AML-193 (cell line): ENCODE measurements at regions not wholly inside any gene's neighbourhood (a gene's known extent, or its start where the extent isn't known, plus 50 kb on each side); places are given as distances from the start of the nearest gene placed in this dataset.
"Not testable (repeated sequence)": the region's sequence is repeated elsewhere in the genome, so short reads cannot be mapped to it uniquely, and the experiment has no call there.

Experiments used
- DNase-seq, 2 experiments: peaks; one replicate each; lab custom pipeline; 2025; lab: John Stamatoyannopoulos, UW

DNA sequence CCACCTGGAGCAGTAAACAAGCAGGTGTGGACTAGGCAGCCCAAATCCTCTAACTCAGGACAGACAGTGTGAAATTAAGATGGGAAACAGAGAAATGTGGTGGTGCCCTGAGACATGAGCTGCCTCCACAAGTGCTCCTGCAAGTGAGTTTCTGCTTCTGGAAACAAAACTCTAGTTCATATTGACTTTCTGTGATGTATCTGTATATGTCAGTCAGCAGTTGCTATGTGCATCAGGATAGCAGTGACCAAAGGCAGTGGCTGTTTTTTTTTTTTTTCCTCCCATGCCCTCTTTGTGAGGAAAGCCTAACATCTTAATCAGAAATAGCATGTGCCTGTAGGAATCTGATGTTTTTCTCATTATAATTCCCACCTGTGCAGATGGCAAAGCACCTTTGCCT is 318.4 kb upstream of the SEMA6A start:
- DNase-seq = no peak

DNA sequence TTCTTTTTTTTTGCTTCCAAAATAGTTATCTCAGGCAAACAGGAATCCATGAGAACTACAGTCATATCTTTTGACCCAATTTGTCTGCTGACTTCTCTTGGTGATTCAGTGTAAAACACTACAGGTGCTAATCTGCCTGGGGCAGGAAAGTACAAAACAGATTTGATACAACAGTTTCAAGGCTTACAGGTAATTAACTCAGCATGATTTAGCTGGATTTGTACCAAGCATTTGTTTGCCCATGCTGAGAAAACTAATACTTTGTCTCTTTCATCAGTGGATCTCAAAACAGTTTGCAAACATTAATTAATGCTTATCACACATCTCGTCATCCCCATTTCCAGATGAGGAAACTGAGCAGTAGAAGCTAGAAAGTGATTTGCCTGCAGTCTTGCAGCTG is 312.5 kb upstream of the SEMA6A start:
- DNase-seq = no peak

DNA sequence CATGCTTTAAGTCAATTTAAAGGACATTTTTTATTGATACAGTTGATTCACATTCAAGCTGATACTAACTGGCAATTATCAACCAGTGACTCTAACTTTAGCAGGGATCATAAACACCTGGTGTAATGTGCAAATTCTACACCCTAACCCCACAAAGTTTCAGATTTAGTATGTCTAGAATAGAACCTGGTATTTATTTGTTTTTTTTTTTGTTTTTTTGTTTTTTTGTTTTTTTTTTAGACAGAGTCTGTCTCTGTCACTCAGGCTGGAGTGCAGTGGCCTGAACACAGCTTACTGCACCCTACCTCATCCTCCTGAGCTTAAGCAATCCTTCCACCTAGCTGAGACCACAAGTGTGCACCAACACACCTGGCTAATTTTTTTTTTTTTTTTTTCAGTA is 311.2 kb upstream of the SEMA6A start:
- no peak for DNase-seq

DNA sequence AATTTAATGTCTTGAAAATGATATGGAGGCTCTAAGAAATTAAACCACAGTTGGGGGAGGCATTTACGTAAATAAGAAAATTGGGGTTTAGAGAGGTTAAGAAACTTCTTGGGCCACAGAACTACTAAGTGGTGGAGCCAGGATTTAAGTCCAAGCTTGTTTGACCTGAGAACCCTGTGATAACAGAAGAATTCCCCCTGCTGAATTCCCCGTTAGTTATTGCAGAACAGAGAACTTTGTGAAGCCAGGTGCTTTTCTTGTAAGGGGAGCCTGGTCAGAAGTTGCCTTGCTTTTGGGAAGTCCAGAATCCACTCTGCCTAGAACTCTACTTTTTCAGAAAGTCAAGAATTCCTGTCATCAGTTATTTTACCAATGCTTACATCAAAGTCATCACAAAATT is 309.3 kb upstream of the SEMA6A start:
- DNase-seq = no peak

DNA sequence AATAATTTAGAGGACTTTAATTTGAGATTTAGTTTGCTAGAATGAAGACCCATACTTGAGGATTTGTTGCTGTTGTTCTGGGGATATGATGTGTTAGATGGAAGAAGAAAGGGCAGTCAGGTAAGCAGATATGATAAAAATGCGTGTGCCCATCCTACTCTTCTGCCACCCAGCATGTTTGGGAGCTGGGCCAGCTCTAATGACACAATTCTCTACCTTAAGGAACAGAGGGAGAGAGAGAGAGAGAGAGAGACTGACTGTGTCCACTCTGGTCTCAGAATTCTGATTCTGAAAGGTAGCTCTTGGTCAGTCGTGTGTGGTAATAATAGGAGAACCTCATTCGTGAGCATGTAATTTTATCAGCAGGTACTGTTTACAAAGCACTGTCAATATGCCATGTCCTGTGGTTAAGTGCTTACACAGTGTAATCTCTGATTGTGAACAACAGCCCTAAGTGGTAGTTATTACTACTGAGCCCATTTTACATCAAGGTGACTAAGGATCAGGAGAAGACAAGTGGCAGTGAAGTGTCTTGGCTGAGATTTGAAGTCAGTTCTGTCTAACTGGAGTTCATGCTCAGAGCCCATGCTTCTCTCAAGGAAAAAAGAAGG is 307.4 kb upstream of the SEMA6A start:
- DNase-seq = no peak

DNA sequence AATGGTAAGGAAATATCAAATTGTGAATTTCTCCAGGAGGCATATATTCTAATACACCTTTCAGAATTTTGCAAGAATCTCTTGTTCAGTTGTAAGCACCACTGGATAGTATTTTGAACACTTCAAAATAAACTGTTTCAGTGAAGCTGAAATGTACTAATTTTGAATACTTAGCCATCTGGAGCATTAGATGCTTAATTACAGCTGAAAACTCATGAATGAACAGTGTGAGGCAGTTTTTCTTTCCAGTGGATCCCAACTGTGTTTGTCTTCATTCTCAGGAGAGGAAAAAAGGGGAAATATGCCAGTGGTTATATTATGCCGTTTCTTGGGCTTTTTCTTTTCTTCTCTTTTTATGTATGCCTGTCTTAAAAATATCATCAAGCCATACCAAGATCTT is 306.0 kb upstream of the SEMA6A start:
- no peak for DNase-seq

DNA sequence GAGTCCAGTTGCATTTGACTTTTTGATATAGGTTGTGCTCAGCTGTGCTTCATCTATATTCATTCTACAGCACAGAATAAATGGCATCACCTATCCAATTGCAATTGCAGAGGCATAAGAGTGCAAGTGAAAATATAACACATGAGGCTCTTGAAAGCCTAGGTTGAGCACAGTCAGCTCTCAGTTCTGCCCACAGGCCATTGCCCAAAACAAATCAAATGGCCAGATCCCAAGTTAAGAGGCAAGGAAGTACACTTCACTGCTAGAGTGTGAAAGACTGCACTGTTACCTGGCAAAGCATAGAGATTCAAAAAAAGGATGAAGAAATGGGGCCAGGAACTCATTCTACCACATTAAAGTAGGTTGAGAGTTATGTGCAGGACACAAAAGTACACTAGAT is 305.5 kb upstream of the SEMA6A start:
- DNase-seq = no peak

DNA sequence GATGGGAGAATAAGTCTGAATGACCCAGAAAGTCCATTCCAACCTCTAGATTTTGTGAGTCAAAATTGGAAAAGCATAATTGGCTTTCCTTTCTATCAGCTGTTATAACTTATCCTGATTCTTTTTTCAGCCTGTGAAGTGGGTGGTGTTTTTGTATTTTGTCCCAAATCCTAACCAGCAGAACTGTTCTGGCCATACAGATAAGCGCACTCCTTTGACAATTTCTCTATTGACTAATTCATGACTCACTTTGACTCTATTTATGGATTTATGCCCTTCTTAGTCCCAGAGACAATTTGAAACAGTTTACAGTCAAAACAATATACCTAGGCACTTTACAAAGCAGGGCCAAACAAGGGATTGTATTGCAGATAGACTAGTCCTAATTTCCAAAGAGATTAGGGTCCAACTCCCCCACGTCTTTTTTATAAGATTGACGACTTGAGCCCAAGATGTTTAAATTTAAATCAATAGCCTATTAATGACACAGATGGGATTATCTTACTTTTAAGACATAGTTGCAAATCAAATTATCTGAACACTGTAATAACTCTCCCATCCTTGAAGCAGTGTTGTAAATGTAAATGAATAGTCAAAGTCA is 301.7 kb upstream of the SEMA6A start:
- DNase-seq = no peak

DNA sequence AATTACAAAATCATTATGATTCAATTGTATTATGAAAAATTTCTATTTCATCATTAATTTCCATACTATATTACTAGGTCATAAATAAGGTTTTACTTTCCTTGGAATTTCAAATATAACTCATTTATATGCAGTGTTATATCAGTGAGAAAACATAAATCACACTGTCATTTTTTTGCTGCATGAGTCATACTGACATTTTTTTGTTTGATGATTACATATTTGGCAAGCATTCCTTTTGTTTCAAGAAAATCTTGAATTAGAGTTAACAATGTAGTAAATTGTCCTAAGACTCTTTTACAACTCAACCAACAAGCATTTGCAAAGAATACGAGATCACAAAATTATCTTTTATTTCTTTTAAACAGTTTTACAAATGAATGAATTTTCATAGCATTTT is 298.4 kb upstream of the SEMA6A start:
- no peak for DNase-seq

DNA sequence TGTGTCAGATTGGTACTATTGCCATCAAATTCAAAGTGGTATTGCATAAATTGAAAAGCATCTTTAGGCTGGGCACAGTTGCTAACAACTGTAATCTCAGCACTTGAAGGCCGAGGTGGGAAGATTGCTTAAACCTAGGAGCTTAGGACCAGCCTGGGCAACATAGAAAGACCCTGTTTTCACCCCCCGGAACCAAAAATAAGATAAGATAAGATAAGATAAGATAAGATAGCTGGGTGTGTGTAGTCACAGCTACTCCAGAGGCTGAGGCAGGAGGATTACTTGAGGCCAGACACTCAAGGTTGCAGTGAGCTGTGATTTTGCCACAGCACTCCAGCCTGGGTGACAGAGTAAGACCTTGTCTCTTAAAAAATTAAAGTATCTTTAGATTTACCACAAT is 297.9 kb upstream of the SEMA6A start:
- no peak for DNase-seq

DNA sequence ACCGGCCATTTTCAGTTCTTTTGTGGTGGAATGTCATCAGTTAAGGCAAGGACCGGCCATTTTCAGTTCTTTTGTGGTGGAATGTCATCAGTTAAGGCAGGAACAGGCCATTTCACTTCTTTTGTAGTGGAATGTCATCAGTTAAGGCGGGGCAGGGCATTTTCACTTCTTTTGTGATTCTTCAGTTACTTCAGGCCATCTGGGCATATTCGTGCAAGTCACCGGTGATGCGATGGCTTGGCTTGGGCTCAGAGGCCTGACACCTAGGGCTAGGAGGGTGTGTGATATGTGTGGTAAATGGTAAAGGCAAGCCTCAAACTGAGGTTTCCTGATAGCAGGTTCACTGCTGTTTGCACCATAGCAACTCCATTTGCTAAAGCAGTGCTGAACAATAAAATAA is 293.2 kb upstream of the SEMA6A start:
- not testable (repeated sequence) for DNase-seq

DNA sequence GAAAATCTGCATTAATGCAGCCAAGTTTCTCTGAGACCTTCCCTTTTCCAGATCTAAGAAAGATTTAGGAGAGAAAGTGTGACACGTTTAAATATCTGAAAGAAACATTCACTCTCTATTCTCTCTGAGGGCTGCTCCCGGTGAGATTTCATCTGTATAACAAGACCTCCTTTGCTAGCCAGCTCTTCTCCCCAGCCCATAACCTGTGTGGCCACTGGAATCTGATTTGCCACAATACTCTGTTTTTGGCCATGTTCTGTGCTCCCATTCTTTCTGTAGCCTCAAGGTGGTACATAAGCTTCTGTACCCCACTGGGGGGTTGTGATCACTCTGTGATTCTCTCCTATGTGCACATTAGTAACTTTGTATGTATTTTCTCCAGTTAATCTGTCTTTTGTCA is 291.0 kb upstream of the SEMA6A start:
- no peak for DNase-seq

DNA sequence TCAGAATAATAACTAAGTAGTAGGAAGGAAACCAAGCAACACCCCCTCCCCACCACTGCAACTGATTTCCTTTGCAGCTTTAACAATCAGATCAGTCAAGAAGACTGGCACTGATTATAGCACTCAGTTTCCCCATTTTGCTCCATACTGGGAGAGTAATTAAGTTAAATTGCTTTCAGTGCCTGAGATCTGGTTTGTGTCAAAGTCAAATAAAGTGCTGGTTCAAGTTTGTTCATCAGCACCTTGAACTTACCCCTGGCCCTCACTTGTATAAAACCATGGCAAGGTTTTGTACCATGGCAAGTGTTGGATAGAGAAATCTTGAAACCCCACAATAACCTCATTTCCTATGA is 290.2 kb upstream of the SEMA6A start:
- no peak for DNase-seq

DNA sequence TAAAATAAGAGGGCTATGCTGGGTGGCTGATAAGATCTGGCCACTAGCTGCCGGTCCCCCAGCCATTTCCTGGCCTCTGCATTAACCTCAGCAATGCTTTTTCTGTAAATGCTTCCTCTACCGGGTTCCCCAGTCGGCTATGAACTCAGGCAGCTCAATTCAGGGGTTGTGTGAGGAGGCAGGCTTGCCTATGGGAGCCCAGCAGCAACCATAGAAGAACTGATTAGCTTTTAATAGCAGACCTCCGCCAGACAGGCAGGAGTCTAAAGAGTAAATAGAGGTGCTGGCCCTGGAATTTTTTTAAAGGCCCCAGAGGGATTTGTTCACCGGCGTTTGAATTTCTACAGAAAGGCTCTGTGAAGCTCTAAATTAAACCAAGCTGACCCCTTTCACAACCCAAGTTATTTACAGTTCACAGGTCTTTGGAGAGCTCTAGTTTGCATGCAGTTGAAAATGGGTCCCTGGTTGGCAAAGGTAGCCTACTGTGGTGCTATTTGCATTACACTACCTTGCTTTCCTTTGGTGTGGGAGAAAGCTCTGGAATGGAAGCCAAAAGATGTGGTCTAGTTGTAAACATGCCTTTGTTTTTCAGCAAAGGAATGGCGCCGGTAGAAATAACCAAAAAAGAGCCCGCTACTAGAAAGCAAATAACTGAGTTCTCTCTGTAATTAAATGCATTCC is 289.7 kb upstream of the SEMA6A start:
- no peak for DNase-seq

DNA sequence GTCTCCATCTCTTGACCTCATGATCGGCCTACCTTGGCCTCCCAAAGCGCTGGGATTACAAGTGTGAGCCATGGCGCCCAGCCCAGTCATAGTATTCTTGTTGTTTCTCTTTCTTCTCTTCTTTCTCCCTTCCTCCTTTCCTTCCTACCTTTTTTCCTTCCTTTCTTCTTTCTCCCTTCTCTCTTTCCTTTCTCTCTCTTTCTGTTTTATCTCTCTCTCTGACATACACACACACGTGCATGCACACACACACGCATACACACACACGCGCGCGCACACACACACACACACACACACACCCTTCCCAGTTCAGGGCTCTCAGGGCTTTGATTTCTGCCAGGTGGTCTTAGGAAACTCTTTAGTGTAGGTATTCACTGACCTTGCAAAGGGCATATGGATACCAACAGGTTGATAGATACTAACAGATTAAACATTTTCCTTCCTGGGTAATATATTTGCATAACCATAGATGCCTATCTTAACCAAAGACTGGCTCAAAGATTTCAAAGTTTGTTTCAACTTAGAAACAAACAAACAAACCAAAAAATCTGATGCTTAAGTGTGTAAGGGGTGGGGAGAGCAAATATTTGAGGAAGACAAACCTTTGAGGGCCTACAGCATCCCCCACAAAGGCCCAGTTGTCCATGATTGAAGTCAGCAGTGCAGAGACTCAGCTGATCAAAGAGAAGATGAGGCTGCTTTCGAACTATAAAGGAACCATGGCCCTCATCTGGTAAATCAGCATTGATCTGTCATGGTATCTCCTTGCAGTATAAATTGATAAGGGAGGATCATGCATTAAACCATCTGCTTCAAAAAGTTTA is 288.2 kb upstream of the SEMA6A start:
- DNase-seq = no peak

DNA sequence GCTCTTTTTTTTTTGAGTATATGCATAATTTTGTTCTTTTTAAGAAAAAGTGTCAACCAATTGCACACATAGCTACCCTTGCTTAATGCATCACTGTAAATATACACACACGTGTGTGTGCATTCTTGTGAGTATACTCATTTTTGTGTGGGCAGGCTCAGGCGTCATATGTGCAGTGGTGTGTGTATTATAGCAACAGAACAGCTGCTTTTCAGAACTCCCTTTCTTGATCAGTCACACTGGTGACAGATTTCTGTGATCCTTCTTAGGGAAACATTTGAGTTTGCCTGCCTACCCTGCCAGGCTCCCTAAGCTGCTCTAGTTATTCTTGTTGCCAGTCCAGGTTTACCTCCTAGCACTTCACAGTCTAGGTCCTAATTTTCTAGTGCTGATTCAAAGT is 287.0 kb upstream of the SEMA6A start:
- DNase-seq = no peak

DNA sequence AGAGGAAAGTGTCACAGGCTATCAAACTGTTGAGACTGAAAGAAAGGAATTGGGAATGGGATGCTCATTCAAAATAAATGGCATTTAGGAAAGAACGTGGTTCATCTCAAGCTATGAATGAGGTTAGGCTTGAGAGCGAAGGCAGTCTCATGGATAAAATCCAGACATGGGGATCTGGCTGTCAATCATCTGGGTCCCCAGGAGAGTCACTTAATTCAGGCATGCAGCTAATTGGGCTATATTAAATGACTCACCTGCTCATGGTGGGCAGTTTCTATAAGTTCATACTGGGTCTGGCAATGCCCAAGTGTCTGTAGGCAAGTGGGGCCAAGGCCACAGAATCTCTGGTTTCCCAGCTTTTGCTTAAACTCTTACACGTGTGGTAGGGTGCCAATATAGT is 286.5 kb upstream of the SEMA6A start:
- DNase-seq = no peak

DNA sequence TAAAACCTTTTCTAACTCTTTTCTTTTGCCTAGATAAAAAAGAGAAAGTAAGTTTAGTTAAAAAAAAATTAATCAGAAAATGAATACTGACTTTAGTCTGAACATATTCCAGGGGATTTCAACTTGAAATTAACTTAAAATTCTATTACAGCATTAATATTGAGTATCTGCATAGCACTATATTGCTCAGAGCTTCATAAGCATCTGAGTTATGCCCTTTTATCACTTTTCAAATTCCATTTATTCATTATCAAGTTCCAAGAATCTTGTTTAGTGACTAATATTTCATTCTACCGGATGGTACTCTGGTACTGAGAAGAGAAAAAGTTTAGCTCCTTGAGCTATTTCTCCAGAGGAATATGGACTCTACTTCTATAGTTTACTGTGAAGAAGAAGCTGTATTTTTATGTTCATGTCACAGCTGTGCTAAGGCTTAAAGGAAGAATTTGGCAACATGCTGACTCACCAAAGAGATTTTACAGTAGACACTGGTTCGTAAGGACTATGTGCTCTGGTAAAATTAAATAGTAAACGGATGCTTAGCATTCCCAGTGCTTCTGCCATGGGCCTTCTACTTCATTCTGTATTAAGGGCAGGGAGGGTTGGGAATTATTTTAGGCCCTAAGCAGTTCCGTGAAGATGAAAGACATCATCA is 285.2 kb upstream of the SEMA6A start:
- DNase-seq = no peak

DNA sequence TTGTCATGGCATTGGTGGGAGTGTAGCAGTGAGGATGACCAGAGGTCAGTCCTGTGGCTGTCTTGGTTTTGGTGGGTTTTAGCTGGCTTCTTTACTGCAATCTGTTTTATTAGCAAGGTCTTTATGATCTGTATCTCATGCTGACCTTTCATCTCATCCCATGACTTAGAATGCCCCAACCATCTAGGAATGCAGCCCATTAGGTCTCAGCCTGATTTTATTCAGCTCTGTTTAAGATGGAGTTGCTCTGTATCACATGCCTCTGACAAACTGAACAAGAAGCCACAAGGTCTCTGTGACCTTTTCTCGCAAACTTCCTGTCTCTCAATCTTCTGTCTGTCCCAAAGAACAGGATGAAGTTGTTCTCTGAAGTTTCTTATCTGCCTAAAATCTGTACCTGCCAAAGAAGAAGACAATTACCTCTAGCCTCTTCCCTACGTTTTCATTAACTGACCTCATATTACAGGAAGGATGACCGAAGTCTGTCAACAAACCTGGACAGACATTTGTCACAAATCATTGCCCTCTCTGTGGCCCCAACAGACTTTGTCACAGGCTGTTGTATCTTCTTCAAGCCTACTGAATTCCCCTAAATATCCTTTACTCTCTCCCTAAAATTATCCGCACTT is 284.2 kb upstream of the SEMA6A start:
- no peak for DNase-seq

DNA sequence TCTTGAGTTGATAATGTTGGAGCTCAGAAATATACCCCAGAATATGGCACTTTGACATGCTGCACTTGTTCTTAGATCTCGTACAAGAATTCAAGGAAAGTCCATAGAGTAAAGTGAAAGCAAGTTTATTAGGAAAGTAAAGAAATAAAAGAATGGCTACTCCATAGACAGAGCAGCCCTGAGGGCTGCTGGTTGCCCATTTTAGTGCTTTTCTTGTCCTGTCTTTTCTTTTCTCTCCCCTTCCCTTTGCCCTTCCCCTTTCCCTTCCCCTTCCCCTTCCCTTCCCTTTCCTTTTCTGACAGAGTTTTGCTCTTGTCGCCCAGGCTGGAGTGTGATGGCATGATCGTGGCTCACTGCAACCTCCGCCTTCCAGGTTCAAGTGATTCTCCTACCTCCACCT is 283.4 kb upstream of the SEMA6A start:
- not testable (repeated sequence) for DNase-seq

DNA sequence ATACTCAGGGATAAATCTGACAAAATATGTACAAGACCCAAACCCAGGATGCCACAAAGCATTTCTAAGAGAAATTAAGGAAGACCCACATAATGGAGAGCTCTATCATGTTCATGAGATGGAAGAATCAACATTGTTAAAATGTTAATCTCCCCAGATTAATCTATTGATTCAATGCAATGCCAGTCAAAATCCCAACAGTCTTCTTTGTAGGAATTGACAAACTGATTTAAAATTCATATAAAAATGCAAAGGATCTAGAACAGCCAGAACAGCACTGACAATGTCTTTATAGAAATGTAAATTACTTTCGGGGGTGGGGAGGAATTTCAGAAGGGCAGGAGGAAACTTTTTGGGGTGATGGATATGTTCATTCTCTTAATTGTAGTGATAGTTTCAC is 281.6 kb upstream of the SEMA6A start:
- DNase-seq = no peak

DNA sequence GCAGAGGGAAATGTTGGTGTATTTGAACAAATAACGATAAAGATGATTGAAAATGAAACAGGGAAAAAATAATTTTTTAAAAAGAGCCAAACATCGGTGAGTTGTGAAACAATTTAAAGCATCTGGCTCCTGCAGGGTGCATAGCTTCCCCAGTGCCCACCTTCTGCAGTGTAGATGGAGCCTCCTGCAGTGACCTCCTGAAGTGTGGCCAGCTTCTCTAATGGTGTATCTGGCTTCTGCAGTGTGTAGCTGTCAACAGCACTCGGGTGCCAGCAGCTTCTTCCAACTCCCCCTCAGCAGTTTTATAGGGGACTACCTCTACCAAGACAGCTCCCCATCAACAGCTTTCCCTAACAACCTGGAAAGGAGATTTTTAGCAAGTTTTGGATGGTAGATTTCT is 279.4 kb upstream of the SEMA6A start:
- no peak for DNase-seq
